SK-N-SH (cell line): ENCODE measurements at regions not wholly inside any gene's neighbourhood (a gene's known extent, or its start where the extent isn't known, plus 50 kb on each side); places are given as distances from the start of the nearest gene placed in this dataset.

Source experiments
- CTCF ChIA-PET: fragments of 300-600, 350-600 bp; formaldehyde crosslinking; extraction: SDS; loops from one replicate; lab custom pipeline; 2021; lab: Yijun Ruan, JAX
- POLR2A ChIA-PET: fragments of 350-600 bp; sonication (Branson Sonifier 250); formaldehyde crosslinking; extraction: SDS; loops from one replicate; lab custom pipeline; 2020; ENCODE audit warnings: antibody characterized with exemption, inconsistent platforms; lab: Yijun Ruan, JAX
- DNase-seq: peaks from one replicate; pipeline ENCODE4 v3.0.0; 2012
- H2AFZ ChIP-seq: fragments of 200-600 bp; sonication (generic); 2 replicates; pipeline ENCODE4 v1.8.1; 2016; ENCODE audit warnings: antibody characterized with exemption, mild to moderate bottlenecking, low read depth
- H3F3A ChIP-seq: fragments of 200-600 bp; sonication (generic); replicated peaks from 2 replicates; pipeline ENCODE3; 2016; ENCODE audit warnings: antibody characterized with exemption, mild to moderate bottlenecking; ENCODE audit not compliant: insufficient read depth
- H3K27ac ChIP-seq, 2 experiments: fragments of 200-500 bp in 1 of 2; fragments of 200-600 bp in 1 of 2; sonication (Bioruptor generic) in 1 of 2; sonication (generic), shearing (Covaris generic) in 1 of 2; 2 replicates each; pipeline versions ENCODE4 v1.5.1 to v1.6.1; 2014 to 2016; ENCODE audit warnings: low read depth in 2 of 2, inconsistent platforms in 1 of 2, low read length in 1 of 2, mild to moderate bottlenecking in 1 of 2, mixed read lengths in 1 of 2
- H3K27me3 ChIP-seq: fragments of 200-600 bp; sonication (generic), shearing (Covaris generic); 2 replicates; pipeline ENCODE4 v1.6.1; 2016; ENCODE audit warnings: mixed run types; ENCODE audit not compliant: insufficient read depth
- H3K36me3 ChIP-seq, 2 experiments: fragments of 200-500 bp in 1 of 2; fragments of 200-600 bp in 1 of 2; sonication (Bioruptor generic) in 1 of 2; sonication (generic) in 1 of 2; replicated peaks in 1 of 2; 2 replicates each; pipeline versions ENCODE3 to v1.5.1; 2014 to 2016; ENCODE audit warnings: low read length in 1 of 2, mild to moderate bottlenecking in 1 of 2; ENCODE audit not compliant: insufficient read depth in 2 of 2, control insufficient read depth in 1 of 2
- H3K4me1 ChIP-seq, 2 experiments: fragments of 200-500 bp in 1 of 2; fragments of 200-600 bp in 1 of 2; sonication (Bioruptor generic) in 1 of 2; sonication (generic), shearing (Covaris generic) in 1 of 2; 2 replicates each; pipeline versions ENCODE4 v1.5.1 to v1.6.1; 2014 to 2016; ENCODE audit warnings: low read depth in 1 of 2, low read length in 1 of 2, mixed run types in 1 of 2; ENCODE audit not compliant: insufficient read depth in 2 of 2, control insufficient read depth in 1 of 2
- H3K4me2 ChIP-seq: fragments of 200-600 bp; sonication (generic), shearing (Covaris generic); 2 replicates; pipeline ENCODE4 v1.6.1; 2017; ENCODE audit warnings: mixed run types
- H3K4me3 ChIP-seq, 2 experiments: fragments of 200-500 bp in 1 of 2; fragments of 200-600 bp in 1 of 2; sonication (Bioruptor generic) in 1 of 2; sonication (generic), shearing (Covaris generic) in 1 of 2; 2 replicates each; pipeline versions ENCODE4 v1.5.1 to v1.8.1; 2014 to 2016; ENCODE audit warnings: low read depth in 2 of 2, inconsistent platforms in 1 of 2, low read length in 1 of 2, mild to moderate bottlenecking in 1 of 2, mixed read lengths in 1 of 2, moderate library complexity in 1 of 2
- H3K79me2 ChIP-seq: fragments of 200-600 bp; sonication (generic); 2 replicates; pipeline ENCODE4 v1.8.1; 2017; ENCODE audit warnings: mild to moderate bottlenecking; ENCODE audit not compliant: insufficient read depth
- H3K9ac ChIP-seq: fragments of 200-600 bp; sonication (generic); 2 replicates; pipeline ENCODE4 v1.6.1; 2017; ENCODE audit warnings: mixed run types
- H3K9me2 ChIP-seq: fragments of 200-600 bp; sonication (generic); 2 replicates; pipeline ENCODE4 v1.6.1; 2017; ENCODE audit warnings: mixed run types
- H3K9me3 ChIP-seq: fragments of 200-600 bp; sonication (generic); 2 replicates; pipeline ENCODE4 v1.6.1; 2017; ENCODE audit warnings: mixed run types, mild to moderate bottlenecking, moderate library complexity
- H4K20me1 ChIP-seq: fragments of 200-600 bp; sonication (generic); 2 replicates; pipeline ENCODE4 v1.6.1; 2017; ENCODE audit warnings: mild to moderate bottlenecking, mixed run types; ENCODE audit not compliant: insufficient read depth
- CHD2 ChIP-seq: fragments of 150-350 bp; IDR thresholded peaks from 2 replicates; pipeline ENCODE4 v1.6.1; 2018; ENCODE audit warnings: low read length; ENCODE audit not compliant: partially characterized antibody
- EP300 ChIP-seq, 2 experiments: IDR thresholded peaks; 2 replicates each; pipeline versions ENCODE4 v1.4.0 to v1.6.1; 2012; ENCODE audit warnings: borderline replicate concordance in 1 of 2, low read depth in 1 of 2, low read length in 1 of 2
- EZH2phosphoT487 ChIP-seq: fragments of 200-600 bp; sonication (generic); IDR thresholded peaks from 2 replicates; pipeline ENCODE4 v1.6.1; 2017; ENCODE audit warnings: low read depth, mixed run types, mild to moderate bottlenecking, antibody characterized with exemption, moderate library complexity, borderline replicate concordance
- FOXJ3 ChIP-seq: sonication (generic); formaldehyde crosslinking; IDR thresholded peaks from 2 replicates; pipeline ENCODE4 v1.5.1; 2020; ENCODE audit warnings: mild to moderate bottlenecking, missing genetic modification reagents
- FOXM1 ChIP-seq: IDR thresholded peaks from 2 replicates; pipeline ENCODE4 v1.4.0; 2012; ENCODE audit warnings: low read depth, mild to moderate bottlenecking
- GABPA ChIP-seq: IDR thresholded peaks from 2 replicates; pipeline ENCODE4 v1.4.0; 2012; ENCODE audit warnings: low read depth, mild to moderate bottlenecking
- JUND ChIP-seq: IDR thresholded peaks from 2 replicates; pipeline ENCODE4 v1.4.0; 2012
- MEF2A ChIP-seq: IDR thresholded peaks from 2 replicates; pipeline ENCODE4 v1.4.0; 2012; ENCODE audit warnings: low read depth, borderline replicate concordance
- MXI1 ChIP-seq: IDR thresholded peaks from 2 replicates; pipeline ENCODE4 v1.6.1; 2012; ENCODE audit warnings: mild to moderate bottlenecking, low read depth, low read length, improper control_type of control experiment
- NFIC ChIP-seq: IDR thresholded peaks from 2 replicates; pipeline ENCODE4 v1.4.0; 2012; ENCODE audit warnings: borderline replicate concordance
- RAD21 ChIP-seq: IDR thresholded peaks from 2 replicates; pipeline ENCODE4 v1.6.1; 2012; ENCODE audit warnings: mild to moderate bottlenecking, low read length
- RXRA ChIP-seq: IDR thresholded peaks from 2 replicates; pipeline ENCODE4 v1.4.0; 2012; ENCODE audit warnings: low read depth, mild to moderate bottlenecking, borderline replicate concordance
- SIN3A ChIP-seq: IDR thresholded peaks from 2 replicates; pipeline ENCODE4 v1.6.1; 2012; ENCODE audit warnings: low read depth, mild to moderate bottlenecking, low read length, moderate library complexity, borderline replicate concordance
- TAF1 ChIP-seq: IDR thresholded peaks from 2 replicates; pipeline ENCODE4 v1.6.1; 2012; ENCODE audit warnings: low read depth, mild to moderate bottlenecking, low read length, moderate library complexity, borderline replicate concordance
- YY1 ChIP-seq: IDR thresholded peaks from 2 replicates; pipeline ENCODE4 v1.4.0; 2012; ENCODE audit warnings: low read depth, mild to moderate bottlenecking
- WGBS: methylation state at CpG from one replicate; pipeline ENCODE4 v1.1.6; 2017; ENCODE audit warnings: low lambda C conversion rate; 5-methylcytosine and 5-hydroxymethylcytosine counted together
- TF ChIP-seq, protein P1 (sequence below): fragments of 150-350 bp; IDR thresholded peaks from 2 replicates; pipeline ENCODE4 v1.6.1; 2016; ENCODE audit warnings: mild to moderate bottlenecking, low read depth, low read length
- TF ChIP-seq, protein P2 (sequence below): IDR thresholded peaks from 2 replicates; pipeline ENCODE4 v1.6.1; 2012; ENCODE audit warnings: mild to moderate bottlenecking, low read depth, low read length, moderate library complexity
- TF ChIP-seq, protein P3 (sequence below): IDR thresholded peaks from 2 replicates; pipeline ENCODE4; 2012
- TF ChIP-seq, protein P4 (sequence below): fragments of 200-600 bp; sonication (generic); IDR thresholded peaks from 2 replicates; pipeline ENCODE4 v1.6.1; 2017; ENCODE audit warnings: antibody characterized with exemption, mild to moderate bottlenecking, moderate library complexity

DNA sequence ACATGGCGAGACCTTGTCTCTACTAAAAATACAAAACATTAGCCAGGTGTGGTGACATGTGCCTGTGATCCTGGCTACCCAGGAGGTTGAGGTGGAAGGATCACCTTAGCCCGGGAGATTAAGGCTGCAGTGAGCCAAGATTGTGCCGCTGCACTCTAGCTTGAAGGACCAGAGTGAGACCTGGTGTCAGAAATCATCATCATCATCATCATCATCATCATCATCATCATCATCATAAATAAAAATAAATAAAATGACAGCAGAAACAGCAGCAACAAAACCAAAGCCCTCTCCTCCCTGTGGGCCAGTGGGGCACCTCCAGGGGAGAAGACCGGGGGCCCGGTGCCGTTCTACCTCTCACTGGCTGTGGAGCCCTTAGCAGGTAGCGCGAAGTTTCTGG lies 281.9 kb upstream of the CRY1 start:
- DNase-seq, result no peak
- 82% methylated on average over 8 of the region's 8 CpGs for WGBS
- Histone ChIP-seq H3K27me3 (no peaks in the 10 kb centered on the region), H3K4me3 (no peak overlapping the region), H3K4me1 (peaks cover 14 to 42% of the 10 kb centered on the region in 2 experiments; a peak in 3 of 4 replicates), H2AFZ (no peak overlapping the region), H3K9me3 (no peaks in the 10 kb centered on the region), H3K36me3 (no peaks in the 10 kb centered on the region), H3K9ac (no peak overlapping the region), H3K27ac (no peak overlapping the region), H3F3A (no peaks in the 10 kb centered on the region), H4K20me1 (no peaks in the 10 kb centered on the region), H3K9me2 (no peaks in the 10 kb centered on the region), H3K4me2 (no peak overlapping the region), H3K79me2 (no peaks in the 10 kb centered on the region)
- TF ChIP-seq SIN3A (no peak), EP300 (IDR thresholded peaks at IDR 0.05; ENCODE audit: borderline replicate concordance in 1 of 2, low read depth in 1 of 2, low read length in 1 of 2) (no peak), FOXM1 (no peak), MEF2A (no peak), YY1 (no peak), EZH2phosphoT487 (no peak), JUND (no peak)
- POLR2A ChIA-PET, result no interaction called here
- CTCF ChIA-PET, result interaction anchor here (1.8 kb wide), 1 partner anchor 27 kb away, joined by 9 read pairs; no protein-coding TSS in a partner anchor

DNA sequence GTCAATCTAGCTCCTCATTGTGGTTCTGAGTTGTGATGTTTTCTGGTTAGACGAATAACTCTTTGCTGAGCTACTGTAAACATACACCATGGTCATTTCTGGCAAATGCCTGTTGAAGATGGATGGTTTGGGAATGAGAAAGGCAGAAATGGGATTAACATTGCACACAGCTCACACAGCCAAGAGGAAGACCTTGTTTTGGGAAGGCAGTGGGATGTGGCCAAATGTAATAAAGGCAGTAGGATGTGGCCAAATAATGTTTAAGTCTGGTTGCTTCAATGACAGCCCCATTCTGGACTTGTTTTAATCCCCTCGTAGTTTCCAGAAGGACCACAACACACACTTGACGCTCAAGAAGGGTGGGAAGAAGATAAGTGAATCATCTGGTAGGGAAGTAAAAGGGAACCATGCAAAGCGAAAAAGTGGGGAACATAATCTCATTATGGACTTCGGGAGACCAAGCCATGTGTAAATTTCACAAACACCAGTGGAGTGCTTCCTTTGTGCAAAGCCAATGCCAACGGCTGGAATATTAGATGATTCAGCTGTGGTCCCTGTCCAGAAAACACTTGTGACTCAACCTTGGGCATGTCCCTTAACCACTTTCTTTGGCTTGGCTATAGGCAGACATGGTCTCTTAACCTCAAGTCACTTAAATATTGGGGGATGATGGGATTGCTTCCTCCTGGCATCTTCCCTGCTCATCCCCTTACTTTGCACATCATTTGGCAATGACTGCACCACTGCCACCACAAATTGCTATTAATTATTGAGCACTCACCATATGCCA lies 284.4 kb upstream of the CRY1 start:
- CTCF ChIA-PET, result interaction anchor here (1.0 kb wide), 1 partner anchor 18 kb away, joined by 3 read pairs; no protein-coding TSS in a partner anchor
- Histone ChIP-seq H3K9me2 (no peaks in the 10 kb centered on the region), H3K4me2 (no peak overlapping the region), H3K4me3 (no peak overlapping the region), H3K27me3 (no peaks in the 10 kb centered on the region), H3K4me1 (peaks cover 17 to 30% of the 10 kb centered on the region in 2 experiments; a peak in 2 of 4 replicates), H3K9ac (no peak overlapping the region), H4K20me1 (no peaks in the 10 kb centered on the region), H3K79me2 (no peaks in the 10 kb centered on the region), H3K9me3 (no peaks in the 10 kb centered on the region), H3K36me3 (no peaks in the 10 kb centered on the region), H2AFZ (no peak overlapping the region), H3K27ac (no peak overlapping the region), H3F3A (no peaks in the 10 kb centered on the region)
- no peak for DNase-seq
- 67% methylated on average over 6 of the region's 6 CpGs for WGBS
- POLR2A ChIA-PET, result no interaction called here
- TF ChIP-seq FOXM1, result no peak
- TF ChIP-seq NFIC, result no peak
- TF ChIP-seq, protein P1, sequence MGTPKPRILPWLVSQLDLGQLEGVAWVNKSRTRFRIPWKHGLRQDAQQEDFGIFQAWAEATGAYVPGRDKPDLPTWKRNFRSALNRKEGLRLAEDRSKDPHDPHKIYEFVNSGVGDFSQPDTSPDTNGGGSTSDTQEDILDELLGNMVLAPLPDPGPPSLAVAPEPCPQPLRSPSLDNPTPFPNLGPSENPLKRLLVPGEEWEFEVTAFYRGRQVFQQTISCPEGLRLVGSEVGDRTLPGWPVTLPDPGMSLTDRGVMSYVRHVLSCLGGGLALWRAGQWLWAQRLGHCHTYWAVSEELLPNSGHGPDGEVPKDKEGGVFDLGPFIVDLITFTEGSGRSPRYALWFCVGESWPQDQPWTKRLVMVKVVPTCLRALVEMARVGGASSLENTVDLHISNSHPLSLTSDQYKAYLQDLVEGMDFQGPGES, result no peak
- no peak for TF ChIP-seq CHD2
- no peak for TF ChIP-seq GABPA
- no peak for TF ChIP-seq RAD21
- TF ChIP-seq, protein P2, sequence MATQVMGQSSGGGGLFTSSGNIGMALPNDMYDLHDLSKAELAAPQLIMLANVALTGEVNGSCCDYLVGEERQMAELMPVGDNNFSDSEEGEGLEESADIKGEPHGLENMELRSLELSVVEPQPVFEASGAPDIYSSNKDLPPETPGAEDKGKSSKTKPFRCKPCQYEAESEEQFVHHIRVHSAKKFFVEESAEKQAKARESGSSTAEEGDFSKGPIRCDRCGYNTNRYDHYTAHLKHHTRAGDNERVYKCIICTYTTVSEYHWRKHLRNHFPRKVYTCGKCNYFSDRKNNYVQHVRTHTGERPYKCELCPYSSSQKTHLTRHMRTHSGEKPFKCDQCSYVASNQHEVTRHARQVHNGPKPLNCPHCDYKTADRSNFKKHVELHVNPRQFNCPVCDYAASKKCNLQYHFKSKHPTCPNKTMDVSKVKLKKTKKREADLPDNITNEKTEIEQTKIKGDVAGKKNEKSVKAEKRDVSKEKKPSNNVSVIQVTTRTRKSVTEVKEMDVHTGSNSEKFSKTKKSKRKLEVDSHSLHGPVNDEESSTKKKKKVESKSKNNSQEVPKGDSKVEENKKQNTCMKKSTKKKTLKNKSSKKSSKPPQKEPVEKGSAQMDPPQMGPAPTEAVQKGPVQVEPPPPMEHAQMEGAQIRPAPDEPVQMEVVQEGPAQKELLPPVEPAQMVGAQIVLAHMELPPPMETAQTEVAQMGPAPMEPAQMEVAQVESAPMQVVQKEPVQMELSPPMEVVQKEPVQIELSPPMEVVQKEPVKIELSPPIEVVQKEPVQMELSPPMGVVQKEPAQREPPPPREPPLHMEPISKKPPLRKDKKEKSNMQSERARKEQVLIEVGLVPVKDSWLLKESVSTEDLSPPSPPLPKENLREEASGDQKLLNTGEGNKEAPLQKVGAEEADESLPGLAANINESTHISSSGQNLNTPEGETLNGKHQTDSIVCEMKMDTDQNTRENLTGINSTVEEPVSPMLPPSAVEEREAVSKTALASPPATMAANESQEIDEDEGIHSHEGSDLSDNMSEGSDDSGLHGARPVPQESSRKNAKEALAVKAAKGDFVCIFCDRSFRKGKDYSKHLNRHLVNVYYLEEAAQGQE, result no peak
- no peak for TF ChIP-seq JUND
- TF ChIP-seq YY1, result no peak
- TF ChIP-seq RXRA, result no peak
- no peak for TF ChIP-seq EZH2phosphoT487
- TF ChIP-seq MEF2A, result no peak
- TF ChIP-seq TAF1, result no peak
- TF ChIP-seq, protein P3, sequence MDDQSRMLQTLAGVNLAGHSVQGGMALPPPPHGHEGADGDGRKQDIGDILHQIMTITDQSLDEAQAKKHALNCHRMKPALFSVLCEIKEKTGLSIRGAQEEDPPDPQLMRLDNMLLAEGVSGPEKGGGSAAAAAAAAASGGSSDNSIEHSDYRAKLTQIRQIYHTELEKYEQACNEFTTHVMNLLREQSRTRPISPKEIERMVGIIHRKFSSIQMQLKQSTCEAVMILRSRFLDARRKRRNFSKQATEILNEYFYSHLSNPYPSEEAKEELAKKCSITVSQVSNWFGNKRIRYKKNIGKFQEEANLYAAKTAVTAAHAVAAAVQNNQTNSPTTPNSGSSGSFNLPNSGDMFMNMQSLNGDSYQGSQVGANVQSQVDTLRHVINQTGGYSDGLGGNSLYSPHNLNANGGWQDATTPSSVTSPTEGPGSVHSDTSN, result no peak
- no peak for TF ChIP-seq MXI1
- TF ChIP-seq, protein P4, sequence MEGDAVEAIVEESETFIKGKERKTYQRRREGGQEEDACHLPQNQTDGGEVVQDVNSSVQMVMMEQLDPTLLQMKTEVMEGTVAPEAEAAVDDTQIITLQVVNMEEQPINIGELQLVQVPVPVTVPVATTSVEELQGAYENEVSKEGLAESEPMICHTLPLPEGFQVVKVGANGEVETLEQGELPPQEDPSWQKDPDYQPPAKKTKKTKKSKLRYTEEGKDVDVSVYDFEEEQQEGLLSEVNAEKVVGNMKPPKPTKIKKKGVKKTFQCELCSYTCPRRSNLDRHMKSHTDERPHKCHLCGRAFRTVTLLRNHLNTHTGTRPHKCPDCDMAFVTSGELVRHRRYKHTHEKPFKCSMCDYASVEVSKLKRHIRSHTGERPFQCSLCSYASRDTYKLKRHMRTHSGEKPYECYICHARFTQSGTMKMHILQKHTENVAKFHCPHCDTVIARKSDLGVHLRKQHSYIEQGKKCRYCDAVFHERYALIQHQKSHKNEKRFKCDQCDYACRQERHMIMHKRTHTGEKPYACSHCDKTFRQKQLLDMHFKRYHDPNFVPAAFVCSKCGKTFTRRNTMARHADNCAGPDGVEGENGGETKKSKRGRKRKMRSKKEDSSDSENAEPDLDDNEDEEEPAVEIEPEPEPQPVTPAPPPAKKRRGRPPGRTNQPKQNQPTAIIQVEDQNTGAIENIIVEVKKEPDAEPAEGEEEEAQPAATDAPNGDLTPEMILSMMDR, result no peak
- TF ChIP-seq FOXJ3, result no peak
